Thyroid gland (tissue), 4 donors: ENCODE measurements at regions not wholly inside any gene's neighbourhood (a gene's known extent, or its start where the extent isn't known, plus 50 kb on each side); places are given as distances from the start of the nearest gene placed in this dataset.

ENCODE experiments used
- DNase-seq, 2 donors: peaks; one replicate each; pipeline ENCODE4 v3.0.0-alpha.2; 2019
- H3K27ac ChIP-seq, 3 donors: fragments of 200-600 bp; sonication (generic); 1 replicate in 2 of 3; 2 replicates in 1 of 3; pipeline ENCODE4 v1.5.1; 2016 to 2019; ENCODE audit warnings: mild to moderate bottlenecking in 1 of 3, moderate library complexity in 1 of 3
- H3K27me3 ChIP-seq: fragments of 200-600 bp; sonication (generic); one replicate; pipeline ENCODE4 v1.5.1; 2019
- H3K36me3 ChIP-seq, 2 donors: fragments of 200-600 bp; sonication (generic); one replicate each; pipeline ENCODE4 v1.5.1; 2016 to 2019
- H3K4me1 ChIP-seq, 2 donors: fragments of 200-600 bp; sonication (generic); one replicate each; pipeline ENCODE4 v1.5.1; 2017 to 2019
- H3K4me3 ChIP-seq, 3 donors: fragments of 200-600 bp; sonication (generic); replicated peaks in 1 of 3; 1 replicate in 2 of 3; 2 replicates in 1 of 3; pipeline ENCODE4 v1.5.1; 2016; ENCODE audit warnings: mild to moderate bottlenecking in 1 of 3
- H3K9me3 ChIP-seq: fragments of 200-600 bp; sonication (generic); one replicate; pipeline ENCODE4 v1.5.1; 2017
- CTCF ChIP-seq, 6 experiments: fragments of 200-600 bp in 3 of 6; fragments of 450-650 bp in 3 of 6; sonication (generic) in 3 of 6; IDR thresholded peaks; one replicate each; pipeline ENCODE4 v1.5.1; 2016 to 2019; ENCODE audit warnings: antibody characterized with exemption in 6 of 6, mild to moderate bottlenecking in 2 of 6, inconsistent platforms in 1 of 6, moderate library complexity in 1 of 6
- POLR2A ChIP-seq, 2 donors: fragments of 450-650 bp; IDR thresholded peaks; one replicate each; pipeline ENCODE4 v1.6.1; 2017; ENCODE audit warnings: antibody characterized with exemption in 2 of 2, mild to moderate bottlenecking in 2 of 2, moderate library complexity in 1 of 2
- WGBS, 2 donors: methylation state at CpG; one replicate each; pipeline ENCODE4 v1.1.5; 2017; 5-methylcytosine and 5-hydroxymethylcytosine counted together
- intact Hi-C: fragments of 100-400 bp; cut with DNase I; formaldehyde crosslinking; loops from one replicate; pipeline ENCODE4 v1.15.1; 2023

GRCh38 chr6:140011537-140011936, 637.1 kb upstream of the CITED2 start:
- Histone ChIP-seq H3K27me3 (no peaks in the 10 kb centered on the region), H3K4me1 (no peaks in the 10 kb centered on the region), H3K4me3 (no peak overlapping the region), H3K36me3 (no peaks in the 10 kb centered on the region), H3K9me3 (no peaks in the 10 kb centered on the region), H3K27ac (peak overlapping the region in 1 of 3 donors; percentile 4)
- TF ChIP-seq CTCF (IDR thresholded peaks at IDR 0.05) (no peak), POLR2A (IDR thresholded peaks at IDR 0.05) (no peak)
- no peak for DNase-seq
- WGBS, 2 donors: 86 to 91% methylated on average over 4 of the region's 4 CpGs
- intact Hi-C loops: no loop called here

GRCh38 chr6:140009286-140009685, 634.8 kb upstream of the CITED2 start:
- WGBS, 2 donors: 93% methylated on average over 3 of the region's 3 CpGs
- no peak for DNase-seq

GRCh38 chr6:140007525-140007924, 633.1 kb upstream of the CITED2 start:
- H3K27me3 ChIP-seq: no peaks in the 10 kb centered on the region
- WGBS, 2 donors: 96 to 97% methylated on average over 4 of the region's 4 CpGs

More at GRCh38 chr6:140009286-140009685, 634.8 kb upstream of the CITED2 start:
- intact Hi-C loops: no loop called here
- Histone ChIP-seq H3K4me1 (no peaks in the 10 kb centered on the region), H3K9me3 (no peaks in the 10 kb centered on the region), H3K36me3 (no peaks in the 10 kb centered on the region), H3K27ac (no peak overlapping the region), H3K27me3 (no peaks in the 10 kb centered on the region), H3K4me3 (no peak overlapping the region)
- TF ChIP-seq CTCF (IDR thresholded peaks at IDR 0.05) (no peak), POLR2A (IDR thresholded peaks at IDR 0.05) (no peak)

GRCh38 chr6:140003217-140003616, 628.8 kb upstream of the CITED2 start:
- Histone ChIP-seq H3K36me3 (no peaks in the 10 kb centered on the region), H3K27me3 (no peaks in the 10 kb centered on the region), H3K4me1 (no peaks in the 10 kb centered on the region), H3K4me3 (no peak overlapping the region), H3K27ac (no peak overlapping the region), H3K9me3 (no peaks in the 10 kb centered on the region)
- DNase-seq: no peak
- 75 to 82% methylated on average over 1 of the region's 1 CpG for WGBS, 2 donors
- intact Hi-C loops: no loop called here
- TF ChIP-seq POLR2A (IDR thresholded peaks at IDR 0.05) (no peak), CTCF (IDR thresholded peaks at IDR 0.05) (no peak)

More at GRCh38 chr6:140007525-140007924, 633.1 kb upstream of the CITED2 start:
- Histone ChIP-seq H3K4me1 (no peaks in the 10 kb centered on the region), H3K36me3 (no peaks in the 10 kb centered on the region), H3K27ac (no peak overlapping the region), H3K9me3 (no peaks in the 10 kb centered on the region), H3K4me3 (no peak overlapping the region)
- TF ChIP-seq POLR2A (IDR thresholded peaks at IDR 0.05) (no peak), CTCF (IDR thresholded peaks at IDR 0.05) (no peak)
- no peak for DNase-seq
- intact Hi-C loops: no loop called here

- H3K4me1 ChIP-seq: no peaks in the 10 kb centered on the region
- H3K9me3 ChIP-seq: no peaks in the 10 kb centered on the region
- no peak overlapping the region for H3K4me3 ChIP-seq
- DNase-seq: no peak
- H3K27ac ChIP-seq: no peak overlapping the region
- H3K36me3 ChIP-seq: no peaks in the 10 kb centered on the region
- 83 to 85% methylated on average over 4 of the region's 4 CpGs for WGBS, 2 donors
- no peak for TF ChIP-seq CTCF (IDR thresholded peaks at IDR 0.05)
- no peak for TF ChIP-seq POLR2A (IDR thresholded peaks at IDR 0.05)
- H3K27me3 ChIP-seq: no peaks in the 10 kb centered on the region
- intact Hi-C loops: no loop called here
Observed at GRCh38 chr6:140002396-140003022, 628.1 kb upstream of the CITED2 start.
